Iris pigment epithelial cell (primary cell): ENCODE measurements at regions not wholly inside any gene's neighbourhood (a gene's known extent, or its start where the extent isn't known, plus 50 kb on each side); places are given as distances from the start of the nearest gene placed in this dataset.

Experiments
- DNase-seq: peaks from one replicate; pipeline ENCODE4 v3.0.0-alpha.2; 2011; ENCODE audit warnings: low read depth

- DNase-seq = no peak
Measured at GRCh38 chr21:28750565-28750964, 242.1 kb downstream of the LTN1 start.

- no peak for DNase-seq
Measured at GRCh38 chr21:28749536-28749935, 243.1 kb downstream of the LTN1 start.

- DNase-seq = no peak
Measured at GRCh38 chr21:28747464-28747863, 245.2 kb downstream of the LTN1 start.

GRCh38 chr21:28746166-28746565 lies 246.5 kb downstream of the LTN1 start:
- no peak for DNase-seq

GRCh38 chr21:28745131-28746016 lies 247.3 kb downstream of the LTN1 start:
- DNase-seq = peak; percentile 88

GRCh38 chr21:28743723-28744122 lies 249.0 kb downstream of the LTN1 start:
- DNase-seq = no peak

GRCh38 chr21:28742527-28742926 lies 250.2 kb downstream of the LTN1 start:
- DNase-seq = peak; percentile 31

- no peak for DNase-seq
Measured at GRCh38 chr21:28740125-28740524, 252.6 kb downstream of the LTN1 start.

GRCh38 chr21:28738882-28739281 lies 253.8 kb downstream of the LTN1 start:
- DNase-seq = no peak

GRCh38 chr21:28738420-28738704 lies 254.3 kb downstream of the LTN1 start:
- DNase-seq = no peak

GRCh38 chr21:28737674-28738419 lies 254.8 kb downstream of the LTN1 start:
- peak; percentile 35 for DNase-seq

- DNase-seq = no peak
Measured at GRCh38 chr21:28734522-28735175, 258.0 kb downstream of the LTN1 start.

GRCh38 chr21:28731700-28732321 lies 260.9 kb downstream of the LTN1 start:
- no peak for DNase-seq

GRCh38 chr21:28729887-28730286 lies 262.8 kb downstream of the LTN1 start:
- no peak for DNase-seq

GRCh38 chr21:28727809-28728208 lies 264.9 kb downstream of the LTN1 start:
- DNase-seq = no peak

GRCh38 chr21:28725396-28725795 lies 267.3 kb downstream of the LTN1 start:
- no peak for DNase-seq

- no peak for DNase-seq
Measured at GRCh38 chr21:28723646-28724045, 269.0 kb downstream of the LTN1 start.

GRCh38 chr21:28719723-28720122 lies 273.0 kb downstream of the LTN1 start:
- no peak for DNase-seq

GRCh38 chr21:28714777-28715464 lies 277.8 kb downstream of the LTN1 start:
- DNase-seq = peak; percentile 61

GRCh38 chr21:28712411-28712810 lies 280.3 kb downstream of the LTN1 start:
- no peak for DNase-seq

- DNase-seq = peak; percentile 37
Measured at GRCh38 chr21:28705616-28706015, 287.1 kb downstream of the LTN1 start.

GRCh38 chr21:28704746-28705145 lies 287.9 kb downstream of the LTN1 start:
- DNase-seq = no peak
